Thyroid gland (tissue), 4 donors: ENCODE measurements at regions not wholly inside any gene's neighbourhood (a gene's known extent, or its start where the extent isn't known, plus 50 kb on each side); places are given as distances from the start of the nearest gene placed in this dataset.
"Not testable (repeated sequence)": the region's sequence is repeated elsewhere in the genome, so short reads cannot be mapped to it uniquely, and the experiment has no call there.

ENCODE experiments used
- DNase-seq, 2 donors: peaks; one replicate each; pipeline ENCODE4 v3.0.0-alpha.2; 2019
- H3K27ac ChIP-seq, 3 donors: fragments of 200-600 bp; sonication (generic); 1 replicate in 2 of 3; 2 replicates in 1 of 3; pipeline ENCODE4 v1.5.1; 2016 to 2019; ENCODE audit warnings: mild to moderate bottlenecking in 1 of 3, moderate library complexity in 1 of 3
- H3K27me3 ChIP-seq: fragments of 200-600 bp; sonication (generic); one replicate; pipeline ENCODE4 v1.5.1; 2019
- H3K36me3 ChIP-seq, 2 donors: fragments of 200-600 bp; sonication (generic); one replicate each; pipeline ENCODE4 v1.5.1; 2016 to 2019
- H3K4me1 ChIP-seq, 2 donors: fragments of 200-600 bp; sonication (generic); one replicate each; pipeline ENCODE4 v1.5.1; 2017 to 2019
- H3K4me3 ChIP-seq, 3 donors: fragments of 200-600 bp; sonication (generic); replicated peaks in 1 of 3; 1 replicate in 2 of 3; 2 replicates in 1 of 3; pipeline ENCODE4 v1.5.1; 2016; ENCODE audit warnings: mild to moderate bottlenecking in 1 of 3
- H3K9me3 ChIP-seq: fragments of 200-600 bp; sonication (generic); one replicate; pipeline ENCODE4 v1.5.1; 2017
- POLR2A ChIP-seq, 2 donors: fragments of 450-650 bp; IDR thresholded peaks; one replicate each; pipeline ENCODE4 v1.6.1; 2017; ENCODE audit warnings: antibody characterized with exemption in 2 of 2, mild to moderate bottlenecking in 2 of 2, moderate library complexity in 1 of 2
- WGBS, 2 donors: methylation state at CpG; one replicate each; pipeline ENCODE4 v1.1.5; 2017; 5-methylcytosine and 5-hydroxymethylcytosine counted together
- intact Hi-C: fragments of 100-400 bp; cut with DNase I; formaldehyde crosslinking; loops from one replicate; pipeline ENCODE4 v1.15.1; 2023
- TF ChIP-seq, protein P1 (sequence below), 6 experiments: fragments of 200-600 bp in 3 of 6; fragments of 450-650 bp in 3 of 6; sonication (generic) in 3 of 6; IDR thresholded peaks; one replicate each; pipeline ENCODE4 v1.5.1; 2016 to 2019; ENCODE audit warnings: antibody characterized with exemption in 6 of 6, mild to moderate bottlenecking in 2 of 6, inconsistent platforms in 1 of 6, moderate library complexity in 1 of 6

- Histone ChIP-seq H3K4me3 (no peak overlapping the region), H3K27ac (peak overlapping the region; percentile 58 to 77 (median 63)), H3K9me3 (no peaks in the 10 kb centered on the region), H3K27me3 (no peaks in the 10 kb centered on the region), H3K4me1 (peaks cover 5 to 30% of the 10 kb centered on the region in 2 donors), H3K36me3 (no peaks in the 10 kb centered on the region)
- TF ChIP-seq POLR2A (IDR thresholded peaks at IDR 0.05) = no peak
- TF ChIP-seq, protein P1, sequence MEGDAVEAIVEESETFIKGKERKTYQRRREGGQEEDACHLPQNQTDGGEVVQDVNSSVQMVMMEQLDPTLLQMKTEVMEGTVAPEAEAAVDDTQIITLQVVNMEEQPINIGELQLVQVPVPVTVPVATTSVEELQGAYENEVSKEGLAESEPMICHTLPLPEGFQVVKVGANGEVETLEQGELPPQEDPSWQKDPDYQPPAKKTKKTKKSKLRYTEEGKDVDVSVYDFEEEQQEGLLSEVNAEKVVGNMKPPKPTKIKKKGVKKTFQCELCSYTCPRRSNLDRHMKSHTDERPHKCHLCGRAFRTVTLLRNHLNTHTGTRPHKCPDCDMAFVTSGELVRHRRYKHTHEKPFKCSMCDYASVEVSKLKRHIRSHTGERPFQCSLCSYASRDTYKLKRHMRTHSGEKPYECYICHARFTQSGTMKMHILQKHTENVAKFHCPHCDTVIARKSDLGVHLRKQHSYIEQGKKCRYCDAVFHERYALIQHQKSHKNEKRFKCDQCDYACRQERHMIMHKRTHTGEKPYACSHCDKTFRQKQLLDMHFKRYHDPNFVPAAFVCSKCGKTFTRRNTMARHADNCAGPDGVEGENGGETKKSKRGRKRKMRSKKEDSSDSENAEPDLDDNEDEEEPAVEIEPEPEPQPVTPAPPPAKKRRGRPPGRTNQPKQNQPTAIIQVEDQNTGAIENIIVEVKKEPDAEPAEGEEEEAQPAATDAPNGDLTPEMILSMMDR (IDR thresholded peaks at IDR 0.05) = no peak
- DNase-seq = peak; percentile 87 to 89
- WGBS, 2 donors = 11 to 24% methylated on average over 4 of the region's 4 CpGs
- intact Hi-C loops = no loop called here
Measured at GRCh38 chr13:22893204-22893603, 287.6 kb upstream of the SGCG start.

DNA sequence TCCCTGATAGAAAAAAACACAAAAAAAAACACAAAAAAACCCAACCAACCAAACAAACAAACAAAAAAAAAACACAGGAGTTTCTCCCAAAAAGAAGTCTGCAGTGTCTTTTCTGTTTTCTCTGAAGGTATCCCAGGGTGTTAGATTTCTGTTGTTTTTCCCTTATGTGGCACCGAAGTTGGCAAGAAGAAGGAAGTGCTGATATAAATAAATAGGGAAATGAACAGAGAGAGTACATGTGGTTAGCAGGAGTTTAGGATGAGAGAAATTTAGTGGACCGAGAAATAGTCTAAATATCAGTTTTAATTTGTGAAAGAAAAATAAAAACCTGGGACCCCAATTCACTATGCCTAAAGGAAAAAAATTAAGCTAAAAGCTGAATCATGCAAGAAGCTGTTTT lies 287.0 kb upstream of the SGCG start:
- no peaks in the 10 kb centered on the region for H3K36me3 ChIP-seq
- peak overlapping the region; percentile 58 to 77 (median 63) for H3K27ac ChIP-seq
- intact Hi-C loops = no loop called here
- 40 to 42% methylated on average over 2 of the region's 2 CpGs for WGBS, 2 donors
- DNase-seq = no peak
- H3K27me3 ChIP-seq = no peaks in the 10 kb centered on the region
- no peak for TF ChIP-seq POLR2A (IDR thresholded peaks at IDR 0.05)
- TF ChIP-seq, protein P1 (IDR thresholded peaks at IDR 0.05) = no peak
- H3K4me1 ChIP-seq = peaks cover 5 to 30% of the 10 kb centered on the region in 2 donors
- no peaks in the 10 kb centered on the region for H3K9me3 ChIP-seq
- no peak overlapping the region for H3K4me3 ChIP-seq

DNA sequence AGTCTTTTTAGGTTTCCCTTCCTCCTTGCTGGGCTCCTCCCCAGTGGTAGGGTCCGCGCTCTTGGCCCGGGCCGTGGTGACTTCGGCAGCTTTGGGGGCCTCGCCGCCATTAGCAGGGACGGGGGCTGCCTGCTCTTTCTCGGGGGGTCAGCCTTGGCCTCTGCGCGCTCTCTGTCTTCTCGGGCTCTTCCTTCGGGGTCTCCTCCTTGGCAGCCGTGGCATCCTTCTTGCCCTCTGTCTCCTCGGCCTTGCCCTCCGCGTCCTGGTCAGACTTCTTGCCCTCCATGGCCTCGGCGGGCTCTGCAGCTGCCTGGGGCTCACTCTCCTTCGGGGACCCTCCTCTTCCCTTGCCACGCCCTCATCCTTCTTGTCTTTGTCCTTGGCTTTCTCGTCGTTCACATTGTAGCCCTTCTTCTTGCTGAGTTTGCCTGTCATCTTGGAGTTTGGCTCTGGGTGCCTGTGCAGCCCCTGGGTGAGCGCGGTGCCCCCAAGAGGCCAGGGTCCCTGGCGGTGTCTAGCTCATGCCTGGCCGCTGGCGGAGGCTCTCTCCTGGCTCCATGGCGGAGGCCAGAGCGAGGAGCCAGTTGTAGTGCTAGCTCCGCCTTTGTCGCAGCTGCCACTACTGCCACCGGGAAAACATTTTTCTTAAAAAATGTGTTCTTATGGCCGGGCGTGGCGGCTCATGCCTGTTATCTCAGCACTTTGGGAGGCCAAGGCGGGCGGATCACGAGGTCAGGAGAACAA lies 283.0 kb upstream of the SGCG start:
- no peak overlapping the region for H3K27ac ChIP-seq
- intact Hi-C loops = no loop called here
- 94 to 97% methylated on average over 37 to 39 of the region's 39 CpGs for WGBS, 2 donors
- TF ChIP-seq POLR2A (IDR thresholded peaks at IDR 0.05) = no peak
- TF ChIP-seq, protein P1 (IDR thresholded peaks at IDR 0.05) = no peak
- no peak overlapping the region for H3K4me3 ChIP-seq
- no peaks in the 10 kb centered on the region for H3K27me3 ChIP-seq
- DNase-seq = no peak
- H3K9me3 ChIP-seq = no peaks in the 10 kb centered on the region
- no peaks in the 10 kb centered on the region for H3K36me3 ChIP-seq
- peaks cover 5 to 23% of the 10 kb centered on the region in 2 donors for H3K4me1 ChIP-seq

DNA sequence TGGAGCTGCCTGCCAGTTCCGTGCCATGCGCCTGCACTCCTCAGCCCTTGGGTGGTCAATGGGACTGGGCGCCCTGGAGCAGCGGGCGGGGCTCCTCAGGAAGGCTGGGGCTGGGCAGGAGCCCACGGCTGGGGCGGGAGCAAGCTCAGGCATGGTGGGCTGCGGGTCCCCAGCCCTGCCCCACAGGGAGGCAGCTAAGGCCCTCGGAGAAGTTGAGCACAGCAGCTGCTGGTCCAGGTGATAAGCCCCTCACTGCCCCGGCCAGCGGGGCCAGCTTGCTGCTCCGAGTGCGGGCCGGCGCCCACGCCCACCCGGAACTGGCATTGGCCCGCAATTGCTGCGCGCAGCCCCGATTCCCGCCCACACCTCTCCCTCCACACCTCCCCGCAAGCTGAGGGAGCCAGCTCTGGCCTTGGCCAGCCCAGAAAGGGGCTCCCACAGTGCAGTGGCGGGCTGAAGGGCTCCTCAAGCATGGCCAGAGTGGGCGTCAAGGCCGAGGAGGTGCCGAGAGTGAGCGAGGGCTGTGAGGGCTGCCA lies 280.3 kb upstream of the SGCG start:
- H3K36me3 ChIP-seq, H3K4me3 ChIP-seq, H3K9me3 ChIP-seq, intact Hi-C loops, H3K27ac ChIP-seq, H3K4me1 ChIP-seq, DNase-seq, H3K27me3 ChIP-seq: not testable (repeated sequence)
- WGBS, 2 donors = 90 to 96% methylated on average over 18 to 26 of the region's 28 CpGs

DNA sequence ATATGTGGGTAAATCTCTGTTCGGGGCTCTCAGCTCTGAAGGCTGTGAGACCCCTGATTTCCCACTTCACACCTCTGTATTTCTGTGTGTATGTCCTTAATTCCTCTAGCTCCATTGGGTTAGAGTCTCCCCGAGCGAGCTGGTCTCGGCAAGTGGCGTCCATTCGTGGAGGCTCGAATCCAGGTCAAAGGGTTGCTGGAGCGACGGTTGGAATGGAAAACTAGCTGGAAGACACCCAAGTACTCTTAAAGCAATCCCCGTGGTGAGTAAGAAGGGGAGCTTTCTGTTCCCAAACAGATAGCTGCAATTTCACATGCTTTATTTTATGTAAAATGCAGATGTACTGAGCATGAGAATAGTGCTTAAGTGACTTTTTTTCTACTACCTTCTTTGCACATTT lies 277.5 kb upstream of the SGCG start:
- H3K4me3 ChIP-seq = no peak overlapping the region
- no peak for TF ChIP-seq POLR2A (IDR thresholded peaks at IDR 0.05)
- TF ChIP-seq, protein P1 (IDR thresholded peaks at IDR 0.05) = no peak
- H3K36me3 ChIP-seq = no peaks in the 10 kb centered on the region
- WGBS, 2 donors = 42 to 60% methylated on average over 10 of the region's 10 CpGs
- no peaks in the 10 kb centered on the region for H3K9me3 ChIP-seq
- intact Hi-C loops = no loop called here
- H3K27ac ChIP-seq = no peak overlapping the region
- H3K27me3 ChIP-seq = no peaks in the 10 kb centered on the region
- DNase-seq = peak; percentile 30 to 60
- H3K4me1 ChIP-seq = no peaks in the 10 kb centered on the region
